ENCODE measurements at regions not wholly inside any gene's neighbourhood (a gene's known extent, or its start where the extent isn't known, plus 50 kb on each side); places are given as distances from the start of the nearest gene placed in this dataset.

- H3K4me3 Mint-ChIP-seq, result no peak overlapping the region
- H3K4ac ChIP-seq (ENCODE audit: low read depth, low read length), result no peak overlapping the region
- H4K8ac ChIP-seq (replicated peaks; ENCODE audit: insufficient read length, low read depth, low read length), result no peak overlapping the region
- H3K18ac ChIP-seq (ENCODE audit: insufficient read length, low read depth, low read length), result no peak overlapping the region
- H2BK12ac ChIP-seq (ENCODE audit: insufficient read length, low read depth, low read length), result no peak overlapping the region
- no peak for DNase-seq
- H2AFZ ChIP-seq (ENCODE audit: low read length), result no peak overlapping the region
- H3K9me3 Mint-ChIP-seq, result no peaks in the 10 kb centered on the region
- no CpG with 5 or more reads among the region's 4 CpGs for WGBS (ENCODE audit: extremely low coverage, insufficient read length, low lambda C conversion rate)
- H3K9ac ChIP-seq (ENCODE audit: extremely low read depth, insufficient read length, low read length), result no peak overlapping the region
- TF ChIP-seq CTCF (conservative IDR thresholded peaks at IDR 0.05), result no peak
- H3K27me3 Mint-ChIP-seq (ENCODE audit: low read depth), result peaks cover 2% of the 10 kb centered on the region; the same call in 1 of the 2 replicates
- peaks cover 3% of the 10 kb centered on the region; the same call in 1 of the 2 replicates for H3K4me1 ChIP-seq (ENCODE audit: insufficient read depth, low read length)
- no peak overlapping the region for H3K23ac ChIP-seq (ENCODE audit: insufficient read length, low read depth, low read length)
- H3K36me3 Mint-ChIP-seq (ENCODE audit: insufficient read depth in 1 of 3, low read depth in 3 of 3), result no peaks in the 10 kb centered on the region
- H3K4me1 Mint-ChIP-seq, result peaks cover 6 to 11% of the 10 kb centered on the region in 2 experiments
- H3K14ac ChIP-seq (ENCODE audit: insufficient read depth, low read length), result no peak overlapping the region
- no peaks in the 10 kb centered on the region for H3K23me2 ChIP-seq (ENCODE audit: insufficient read length, low read depth, low read length, poor library complexity, severe bottlenecking)
- no peaks in the 10 kb centered on the region for H3K79me1 ChIP-seq (ENCODE audit: insufficient read depth, low read depth, low read length, poor library complexity, severe bottlenecking)
- H3K9me3 ChIP-seq (ENCODE audit: control insufficient read depth, low read depth, low read length), result no peaks in the 10 kb centered on the region
- no peak overlapping the region for H3T11ph ChIP-seq (ENCODE audit: low read length)
- H4K20me1 ChIP-seq (ENCODE audit: control insufficient read depth, insufficient read depth, insufficient read length), result no peaks in the 10 kb centered on the region
- H3K79me2 ChIP-seq (ENCODE audit: insufficient read depth, low read length), result no peaks in the 10 kb centered on the region
- H2BK15ac ChIP-seq (ENCODE audit: low read depth, low read length), result no peak overlapping the region
- H2BK20ac ChIP-seq (ENCODE audit: low read depth, low read length, poor library complexity, severe bottlenecking), result no peak overlapping the region
- H3K27ac ChIP-seq (ENCODE audit: insufficient read length, low read depth, low read length), result no peak overlapping the region
- no peak overlapping the region for H2AK5ac ChIP-seq (ENCODE audit: insufficient read length, low read length)
- no peak overlapping the region for H4K5ac ChIP-seq (ENCODE audit: insufficient read length, low read depth, low read length)
- no peak overlapping the region for H3K27ac Mint-ChIP-seq
- H4K91ac ChIP-seq (ENCODE audit: insufficient read length, low read depth, low read length), result no peak overlapping the region
- no peak overlapping the region for H2BK120ac ChIP-seq (ENCODE audit: low read depth, low read length, poor library complexity, severe bottlenecking)
- no peak overlapping the region for H2BK5ac ChIP-seq (ENCODE audit: insufficient read length, low read length)
- no peak overlapping the region for H3K4me2 ChIP-seq (ENCODE audit: insufficient read depth, insufficient read length, low read length)
- no peak overlapping the region for H3K56ac ChIP-seq (ENCODE audit: insufficient read length, low read depth, low read length)
- no peaks in the 10 kb centered on the region for H3K27me3 ChIP-seq (ENCODE audit: insufficient read depth, low read length)
Observed at GRCh38 chr18:55688030-55688429, 100.0 kb upstream of the TCF4 start.
